OCI-LY7 (cell line): ENCODE measurements at regions not wholly inside any gene's neighbourhood (a gene's known extent, or its start where the extent isn't known, plus 50 kb on each side); places are given as distances from the start of the nearest gene placed in this dataset.

ENCODE experiments used
- BruUV-seq: library from RNA; stranded (reverse); fragments of 400-500 nt; replicated peaks from 2 replicates; lab custom pipeline; 2021; lab: Mats Ljungman, UMichigan
- CTCF ChIA-PET: fragments of 300-600 bp; sonication (Branson Sonifier 250); formaldehyde crosslinking; loops from one replicate; lab custom pipeline; 2022; ENCODE audit warnings: antibody characterized with exemption; ENCODE audit not compliant: unreplicated experiment; lab: Charles Lee
- POLR2A ChIA-PET: fragments of 300-600 bp; sonication (Branson Sonifier 250); formaldehyde crosslinking; loops from one replicate; lab custom pipeline; 2022; ENCODE audit warnings: antibody characterized with exemption; lab: Charles Lee
- DNase-seq: peaks from one replicate; pipeline ENCODE4 v3.0.0-alpha.2; 2015; ENCODE audit warnings: low spot score
- H2AFZ ChIP-seq: fragments of 200-600 bp; sonication (generic), shearing (Covaris generic); 2 replicates; pipeline ENCODE4 v1.6.1; 2014; ENCODE audit warnings: mild to moderate bottlenecking, antibody characterized with exemption, low read length, moderate library complexity
- H3K27ac ChIP-seq: fragments of 200-600 bp; sonication (generic); 2 replicates; pipeline ENCODE4 v1.5.1; 2014; ENCODE audit warnings: mixed run types, low read depth, mild to moderate bottlenecking, moderate library complexity, low read length, inconsistent platforms; ENCODE audit not compliant: poor library complexity, severe bottlenecking
- H3K36me3 ChIP-seq: fragments of 200-600 bp; sonication (generic); 2 replicates; pipeline ENCODE4 v1.6.1; 2014; ENCODE audit warnings: mild to moderate bottlenecking, antibody characterized with exemption, low read length, moderate library complexity, mixed read lengths; ENCODE audit not compliant: insufficient read depth
- H3K4me1 ChIP-seq: fragments of 200-600 bp; sonication (generic); 2 replicates; pipeline ENCODE4 v1.5.1; 2014; ENCODE audit warnings: mild to moderate bottlenecking, low read length; ENCODE audit not compliant: insufficient read depth, poor library complexity, severe bottlenecking
- H3K4me2 ChIP-seq: fragments of 200-600 bp; sonication (generic); 2 replicates; pipeline ENCODE4 v1.6.1; 2014; ENCODE audit warnings: mild to moderate bottlenecking, low read length
- H3K4me3 ChIP-seq: fragments of 200-600 bp; sonication (generic); 2 replicates; pipeline ENCODE4 v1.5.1; 2014; ENCODE audit warnings: mild to moderate bottlenecking, low read depth, low read length; ENCODE audit not compliant: poor library complexity, severe bottlenecking
- H3K79me2 ChIP-seq: fragments of 200-600 bp; sonication (generic); 2 replicates; pipeline ENCODE4 v1.6.1; 2016; ENCODE audit warnings: low read depth, mild to moderate bottlenecking, low read length, moderate library complexity, mixed read lengths; ENCODE audit not compliant: insufficient read depth
- H3K9me2 ChIP-seq: fragments of 200-600 bp; sonication (generic); 2 replicates; pipeline ENCODE4 v1.6.1; 2016; ENCODE audit warnings: mild to moderate bottlenecking, low read length, mixed read lengths; ENCODE audit not compliant: insufficient read depth
- H3K9me3 ChIP-seq: fragments of 200-600 bp; sonication (generic); 2 replicates; pipeline ENCODE4 v1.6.1; 2014; ENCODE audit warnings: mild to moderate bottlenecking, mixed run types, low read length, mixed read lengths
- H4K20me1 ChIP-seq: fragments of 200-600 bp; sonication (generic); 2 replicates; pipeline ENCODE4 v1.6.1; 2014; ENCODE audit warnings: mild to moderate bottlenecking, antibody characterized with exemption, low read length, moderate library complexity, mixed read lengths; ENCODE audit not compliant: insufficient read depth
- CTCF ChIP-seq: fragments of 200-600 bp; sonication (generic); conservative IDR thresholded peaks from 2 replicates; pipeline ENCODE4 v1.5.1; 2014; ENCODE audit warnings: mild to moderate bottlenecking, antibody characterized with exemption, low read length, moderate library complexity, mixed read lengths
- EZH2phosphoT487 ChIP-seq: fragments of 200-600 bp; sonication (generic); IDR thresholded peaks from 2 replicates; pipeline ENCODE4 v1.6.1; 2018; ENCODE audit warnings: low read depth, borderline replicate concordance, mild to moderate bottlenecking, mixed run types, antibody characterized with exemption, low read length, moderate library complexity, mixed read lengths
- intact Hi-C: fragments of 100-400 bp; cut with micrococcal nuclease; formaldehyde crosslinking; loops from one replicate; pipeline ENCODE4 v1.10.0; 2022; ENCODE audit not compliant: unreplicated experiment

GRCh38 chr10:91355998-91356397, 54.1 kb upstream of the HECTD2 start:
- CTCF ChIA-PET: no interaction called here
- H3K4me2 ChIP-seq: no peak overlapping the region
- TF ChIP-seq EZH2phosphoT487: no peak
- TF ChIP-seq CTCF: no peak
- H4K20me1 ChIP-seq: no peaks in the 10 kb centered on the region
- H3K4me1 ChIP-seq: no peaks in the 10 kb centered on the region
- no peak for DNase-seq
- H3K79me2 ChIP-seq: no peaks in the 10 kb centered on the region
- H2AFZ ChIP-seq: no peak overlapping the region
- H3K27ac ChIP-seq: no peak overlapping the region
- no peak overlapping the region for H3K4me3 ChIP-seq
- intact Hi-C loops: no loop called here
- H3K9me2 ChIP-seq: no peaks in the 10 kb centered on the region
- no peaks in the 10 kb centered on the region for H3K36me3 ChIP-seq
- POLR2A ChIA-PET: no interaction called here
- H3K9me3 ChIP-seq: no peaks in the 10 kb centered on the region
- BruUV-seq: no TSS peak

GRCh38 chr10:91357497-91357896, 52.6 kb upstream of the HECTD2 start:
- no peaks in the 10 kb centered on the region for H3K4me1 ChIP-seq
- no peaks in the 10 kb centered on the region for H3K9me2 ChIP-seq
- no peak overlapping the region for H3K4me2 ChIP-seq
- H3K27ac ChIP-seq: no peak overlapping the region
- no peak for DNase-seq
- no peak overlapping the region for H3K4me3 ChIP-seq
- H4K20me1 ChIP-seq: no peaks in the 10 kb centered on the region
- H3K79me2 ChIP-seq: no peaks in the 10 kb centered on the region
- no peak for TF ChIP-seq EZH2phosphoT487
- no peak for TF ChIP-seq CTCF
- no peaks in the 10 kb centered on the region for H3K36me3 ChIP-seq
- CTCF ChIA-PET: no interaction called here
- intact Hi-C loops: no loop called here
- POLR2A ChIA-PET: no interaction called here
- no peak overlapping the region for H2AFZ ChIP-seq
- H3K9me3 ChIP-seq: no peaks in the 10 kb centered on the region
- BruUV-seq: no TSS peak
